ENCODE measurements at regions not wholly inside any gene's neighbourhood (a gene's known extent, or its start where the extent isn't known, plus 50 kb on each side); places are given as distances from the start of the nearest gene placed in this dataset.

DNA sequence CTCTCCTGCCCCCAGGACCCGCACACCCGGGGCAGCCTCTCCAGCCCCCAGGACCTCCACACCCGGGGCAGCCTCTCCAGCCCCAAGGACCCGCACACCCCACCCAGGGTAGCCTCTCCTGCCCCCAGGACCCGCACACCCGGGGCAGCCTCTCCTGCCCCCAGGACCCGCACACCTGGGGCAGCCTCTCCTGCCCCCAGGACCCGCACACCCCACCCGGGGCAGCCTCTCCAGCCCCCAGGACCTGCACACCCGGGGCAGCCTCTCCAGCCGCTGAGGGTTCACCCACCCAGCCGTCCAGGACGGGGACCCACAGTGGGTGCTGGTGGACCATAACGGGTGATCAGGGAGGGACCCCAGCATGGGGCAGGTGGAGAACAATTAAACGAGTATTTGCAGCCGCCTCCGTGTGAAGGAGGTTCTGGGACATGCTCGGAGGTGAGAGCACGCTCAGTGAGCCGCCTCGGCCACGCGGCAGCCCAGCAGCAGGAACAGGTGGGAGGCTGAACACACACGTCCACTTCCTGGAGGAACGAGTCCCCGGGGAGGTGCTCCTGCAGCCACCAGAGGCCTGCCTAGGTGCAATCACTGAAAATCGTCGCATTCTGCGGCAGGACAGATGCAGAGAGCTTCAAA lies 107.9 kb downstream of the PDGFA start:
- Histone ChIP-seq H3K27me3 (replicated peaks in 1 of 7) (peaks cover 0 to 18% (median 0%) of the 10 kb centered on the region in 7 donors), H3K4me3 (no peak overlapping the region), H3K4me1 (no peaks in the 10 kb centered on the region), H3K36me3 (no peaks in the 10 kb centered on the region), H3K27ac (no peak overlapping the region), H3K9me3 (peaks cover 0 to 2% (median under 1%) of the 10 kb centered on the region in 8 donors)
- 73 to 81% (median 76%) methylated on average over 29 of the region's 29 CpGs for WGBS, 5 donors
- peak; percentile 63 for DNase-seq
- TF ChIP-seq, protein P1, sequence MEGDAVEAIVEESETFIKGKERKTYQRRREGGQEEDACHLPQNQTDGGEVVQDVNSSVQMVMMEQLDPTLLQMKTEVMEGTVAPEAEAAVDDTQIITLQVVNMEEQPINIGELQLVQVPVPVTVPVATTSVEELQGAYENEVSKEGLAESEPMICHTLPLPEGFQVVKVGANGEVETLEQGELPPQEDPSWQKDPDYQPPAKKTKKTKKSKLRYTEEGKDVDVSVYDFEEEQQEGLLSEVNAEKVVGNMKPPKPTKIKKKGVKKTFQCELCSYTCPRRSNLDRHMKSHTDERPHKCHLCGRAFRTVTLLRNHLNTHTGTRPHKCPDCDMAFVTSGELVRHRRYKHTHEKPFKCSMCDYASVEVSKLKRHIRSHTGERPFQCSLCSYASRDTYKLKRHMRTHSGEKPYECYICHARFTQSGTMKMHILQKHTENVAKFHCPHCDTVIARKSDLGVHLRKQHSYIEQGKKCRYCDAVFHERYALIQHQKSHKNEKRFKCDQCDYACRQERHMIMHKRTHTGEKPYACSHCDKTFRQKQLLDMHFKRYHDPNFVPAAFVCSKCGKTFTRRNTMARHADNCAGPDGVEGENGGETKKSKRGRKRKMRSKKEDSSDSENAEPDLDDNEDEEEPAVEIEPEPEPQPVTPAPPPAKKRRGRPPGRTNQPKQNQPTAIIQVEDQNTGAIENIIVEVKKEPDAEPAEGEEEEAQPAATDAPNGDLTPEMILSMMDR (IDR thresholded peaks at IDR 0.05 in 8 of 11, conservative IDR thresholded peaks at IDR 0.05 in 3 of 11) = no peak
- no peak for TF ChIP-seq POLR2A (IDR thresholded peaks at IDR 0.05)
- TF ChIP-seq POLR2AphosphoS5 (IDR thresholded peaks at IDR 0.05) = no peak
- intact Hi-C loops (cut with DNase I; ENCODE audit: low total_unique reads) = no loop called here

DNA sequence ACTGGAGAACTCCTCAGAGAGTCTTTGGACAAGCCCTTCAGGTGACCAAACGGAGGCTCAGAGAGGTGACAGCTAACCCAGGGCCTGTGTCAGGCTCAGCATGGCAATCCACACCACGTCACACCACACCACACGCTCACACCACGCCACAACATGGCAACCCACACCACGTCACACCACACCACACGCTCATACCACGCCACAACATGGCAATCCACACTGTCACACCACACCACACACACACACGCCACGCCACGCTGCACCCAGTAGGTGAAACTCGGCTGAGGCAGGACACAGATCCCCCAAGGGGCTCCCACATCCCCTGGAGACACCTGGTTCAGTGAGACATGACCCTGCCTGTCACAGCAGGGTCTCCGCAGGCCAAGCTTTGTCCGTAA lies 107.3 kb downstream of the PDGFA start:
- Histone ChIP-seq H3K27me3 (replicated peaks in 1 of 7) (peaks cover 0 to 18% (median 0%) of the 10 kb centered on the region in 7 donors), H3K9me3 (peaks cover 0 to 7% (median 5%) of the 10 kb centered on the region in 8 donors), H3K27ac (no peak overlapping the region), H3K4me1 (no peaks in the 10 kb centered on the region), H3K4me3 (no peak overlapping the region), H3K36me3 (no peaks in the 10 kb centered on the region)
- intact Hi-C loops (cut with DNase I; ENCODE audit: low total_unique reads) = no loop called here
- 81 to 94% (median 85%) methylated on average over 12 to 13 of the region's 13 CpGs for WGBS, 5 donors
- TF ChIP-seq POLR2AphosphoS5 (IDR thresholded peaks at IDR 0.05) (no peak), POLR2A (IDR thresholded peaks at IDR 0.05) (no peak)
- DNase-seq = peak; percentile 57

DNA sequence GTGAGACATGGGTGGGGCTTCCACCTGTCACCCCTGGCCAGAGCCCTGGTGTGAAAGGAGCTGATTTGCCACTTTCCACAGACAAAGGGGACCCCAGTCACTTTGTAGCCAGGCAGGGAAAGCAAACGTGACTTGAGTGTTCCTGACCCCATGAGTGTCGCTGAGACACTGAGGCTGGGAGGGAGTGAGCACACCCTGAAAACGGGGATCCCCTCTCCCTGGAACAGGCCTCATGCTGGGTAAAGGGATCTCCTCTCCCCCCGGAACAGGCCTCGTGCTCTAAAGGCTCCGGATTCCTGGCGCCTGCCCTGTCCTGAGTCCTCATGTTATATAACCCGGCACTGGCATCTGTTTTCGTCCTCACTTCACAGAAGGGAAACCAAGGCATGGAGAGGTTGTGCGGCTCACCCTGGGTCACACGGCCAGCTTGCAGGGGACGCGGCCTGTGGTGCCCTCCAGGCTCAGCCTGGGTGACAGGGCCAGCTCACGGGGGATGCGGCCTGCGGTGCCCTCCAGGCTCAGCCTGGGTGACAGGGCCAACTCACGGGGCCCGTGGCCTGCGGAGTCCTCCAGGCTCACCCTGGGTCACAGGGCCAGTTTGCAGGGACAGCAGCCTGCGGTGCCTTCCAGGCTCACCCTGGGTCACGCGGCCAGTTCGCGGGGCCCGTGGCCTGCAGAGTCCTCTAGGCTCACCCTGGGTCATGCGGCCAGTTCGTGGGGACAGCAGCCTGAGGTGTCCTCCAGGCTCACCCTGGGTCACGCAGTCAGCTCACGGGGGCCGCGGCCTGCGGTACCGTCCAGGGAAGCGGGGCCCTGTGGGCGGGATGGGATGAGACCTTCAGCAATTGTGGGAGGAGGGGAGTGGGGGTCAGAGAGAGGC lies 104.7 kb downstream of the PDGFA start:
- no peak overlapping the region for H3K4me3 ChIP-seq
- TF ChIP-seq POLR2AphosphoS5 (IDR thresholded peaks at IDR 0.05) (no peak), POLR2A (IDR thresholded peaks at IDR 0.05) (no peak)
- TF ChIP-seq, protein P1 (IDR thresholded peaks at IDR 0.05 in 8 of 11, conservative IDR thresholded peaks at IDR 0.05 in 3 of 11) = no peak
- WGBS, 5 donors = 87 to 95% (median 93%) methylated on average over 23 to 35 of the region's 35 CpGs
- peaks cover 0 to 9% (median 0%) of the 10 kb centered on the region in 7 donors for H3K27me3 ChIP-seq (replicated peaks in 1 of 7)
- H3K27ac ChIP-seq = no peak overlapping the region
- H3K4me1 ChIP-seq = no peaks in the 10 kb centered on the region
- intact Hi-C loops (cut with DNase I; ENCODE audit: low total_unique reads) = no loop called here
- DNase-seq = peak; percentile 67
- peaks cover 4 to 24% (median 22%) of the 10 kb centered on the region in 8 donors for H3K9me3 ChIP-seq
- no peaks in the 10 kb centered on the region for H3K36me3 ChIP-seq

DNA sequence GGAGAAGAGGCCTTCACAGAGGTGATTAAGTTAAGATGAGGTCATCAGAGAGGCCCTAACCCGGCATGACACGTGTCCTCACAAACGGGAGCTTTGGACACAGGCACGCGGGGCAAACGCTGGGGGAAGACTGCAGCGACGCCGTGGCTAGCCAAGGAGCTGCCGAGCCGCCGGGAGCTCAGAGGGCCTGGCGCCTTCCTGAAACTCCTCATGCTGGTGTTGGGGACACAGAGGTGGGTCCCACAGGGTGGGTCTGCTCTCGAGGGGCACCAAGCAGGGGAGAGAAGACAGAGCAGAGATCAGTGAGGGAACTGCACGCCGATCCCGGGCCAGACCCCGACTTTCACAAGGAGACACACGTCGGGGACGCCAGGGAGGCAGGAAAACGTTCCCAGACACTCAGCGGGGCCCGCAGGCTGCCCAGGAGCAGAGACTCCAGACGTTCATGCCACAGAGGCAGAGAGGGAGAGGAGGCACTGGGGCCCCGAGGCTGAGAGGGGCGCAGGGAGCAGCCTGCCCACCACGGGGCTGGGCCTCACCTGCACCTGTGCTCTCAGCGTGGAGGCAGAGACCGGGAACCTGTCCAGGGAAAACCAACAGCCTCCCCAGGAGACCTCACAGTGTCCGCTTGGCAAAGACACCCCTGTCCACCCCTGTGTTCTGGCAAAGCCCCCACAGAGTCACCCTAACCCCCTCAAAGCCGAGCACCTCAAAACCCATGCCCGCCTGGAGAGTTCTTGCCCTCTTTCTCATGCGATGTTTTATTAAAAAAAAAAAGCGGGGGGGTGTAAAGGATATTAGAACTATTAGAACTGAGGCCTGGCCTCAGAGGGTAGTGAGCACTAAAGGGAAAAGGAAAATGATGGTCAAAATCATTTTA lies 103.8 kb downstream of the PDGFA start:
- H3K27ac ChIP-seq = no peak overlapping the region
- peaks cover 4 to 24% (median 22%) of the 10 kb centered on the region in 8 donors for H3K9me3 ChIP-seq
- TF ChIP-seq, protein P1 (IDR thresholded peaks at IDR 0.05 in 8 of 11, conservative IDR thresholded peaks at IDR 0.05 in 3 of 11) = no peak
- no peak for TF ChIP-seq POLR2A (IDR thresholded peaks at IDR 0.05)
- TF ChIP-seq POLR2AphosphoS5 (IDR thresholded peaks at IDR 0.05) = no peak
- intact Hi-C loops (cut with DNase I; ENCODE audit: low total_unique reads) = no loop called here
- no peak overlapping the region for H3K4me3 ChIP-seq
- DNase-seq = peak; percentile 63
- H3K27me3 ChIP-seq (replicated peaks in 1 of 7) = no peaks in the 10 kb centered on the region
- WGBS, 5 donors = 90 to 94% (median 92%) methylated on average over 35 of the region's 35 CpGs
- no peaks in the 10 kb centered on the region for H3K4me1 ChIP-seq
- H3K36me3 ChIP-seq = no peaks in the 10 kb centered on the region
